ENCODE measurements at regions not wholly inside any gene's neighbourhood (a gene's known extent, or its start where the extent isn't known, plus 50 kb on each side); places are given as distances from the start of the nearest gene placed in this dataset.

- H3K27me3 ChIP-seq: no peaks in the 10 kb centered on the region
- ATAC-seq: no peak
- no peaks in the 10 kb centered on the region for H3K36me3 ChIP-seq (replicated peaks in 1 of 2; ENCODE audit: insufficient read depth in 1 of 2, low read depth in 2 of 2)
- TF ChIP-seq POLR2A (IDR thresholded peaks at IDR 0.05) (no peak), CTCF (IDR thresholded peaks at IDR 0.05) (no peak)
- H3K27ac ChIP-seq: no peak overlapping the region
- no peaks in the 10 kb centered on the region for H3K9me3 ChIP-seq
- no peak for DNase-seq
- intact Hi-C loops (cut with DNase I): no loop called here
- no peaks in the 10 kb centered on the region for H3K4me1 ChIP-seq
- H3K4me3 ChIP-seq: no peak overlapping the region
These were observed 452.3 kb downstream of the MID1IP1 start for GRCh38 chrX:39253551-39253950.

GRCh38 chrX:39258331-39258730, 457.1 kb downstream of the MID1IP1 start:
- intact Hi-C loops (cut with DNase I): no loop called here
- ATAC-seq (no peak), DNase-seq (no peak)
- Histone ChIP-seq H3K4me1 (no peaks in the 10 kb centered on the region), H3K27me3 (no peaks in the 10 kb centered on the region), H3K36me3 (replicated peaks in 1 of 2; ENCODE audit: insufficient read depth in 1 of 2, low read depth in 2 of 2) (no peaks in the 10 kb centered on the region), H3K9me3 (no peaks in the 10 kb centered on the region), H3K4me3 (no peak overlapping the region), H3K27ac (no peak overlapping the region)
- TF ChIP-seq POLR2A (IDR thresholded peaks at IDR 0.05): no peak
- WGBS, 2 donors: 60 to 67% methylated on average over 1 of the region's 1 CpG

GRCh38 chrX:39260965-39261364, 459.7 kb downstream of the MID1IP1 start:
- H3K36me3 ChIP-seq (replicated peaks in 1 of 2; ENCODE audit: insufficient read depth in 1 of 2, low read depth in 2 of 2): no peaks in the 10 kb centered on the region
- TF ChIP-seq POLR2A (IDR thresholded peaks at IDR 0.05): no peak
- no peak for TF ChIP-seq CTCF (IDR thresholded peaks at IDR 0.05)
- no peak overlapping the region for H3K27ac ChIP-seq
- H3K4me1 ChIP-seq: no peaks in the 10 kb centered on the region
- H3K9me3 ChIP-seq: no peaks in the 10 kb centered on the region
- intact Hi-C loops (cut with DNase I): no loop called here
- DNase-seq (no peak), ATAC-seq (no peak)
- no peaks in the 10 kb centered on the region for H3K27me3 ChIP-seq
- WGBS, 2 donors: 65 to 75% methylated on average over 3 of the region's 3 CpGs
- no peak overlapping the region for H3K4me3 ChIP-seq

GRCh38 chrX:39261446-39262147, 460.3 kb downstream of the MID1IP1 start:
- 47 to 77% methylated on average over 1 of the region's 1 CpG for WGBS, 2 donors
- no peaks in the 10 kb centered on the region for H3K9me3 ChIP-seq
- TF ChIP-seq POLR2A (IDR thresholded peaks at IDR 0.05) (no peak), CTCF (IDR thresholded peaks at IDR 0.05) (peak; percentile 16 to 51 (median 42))
- ATAC-seq (no peak), DNase-seq (peak in 1 of 4 donors; percentile 4)
- intact Hi-C loops (cut with DNase I): no loop called here
- H3K4me3 ChIP-seq: no peak overlapping the region
- no peaks in the 10 kb centered on the region for H3K27me3 ChIP-seq
- H3K4me1 ChIP-seq: no peaks in the 10 kb centered on the region
- H3K36me3 ChIP-seq (replicated peaks in 1 of 2; ENCODE audit: insufficient read depth in 1 of 2, low read depth in 2 of 2): no peaks in the 10 kb centered on the region
- H3K27ac ChIP-seq: no peak overlapping the region

GRCh38 chrX:39262641-39263040, 461.4 kb downstream of the MID1IP1 start:
- TF ChIP-seq CTCF (IDR thresholded peaks at IDR 0.05) (no peak), POLR2A (IDR thresholded peaks at IDR 0.05) (no peak)
- DNase-seq: no peak
- H3K9me3 ChIP-seq: no peaks in the 10 kb centered on the region
- H3K36me3 ChIP-seq (replicated peaks in 1 of 2; ENCODE audit: insufficient read depth in 1 of 2, low read depth in 2 of 2): no peaks in the 10 kb centered on the region
- intact Hi-C loops (cut with DNase I): no loop called here
- ATAC-seq: no peak
- no peak overlapping the region for H3K27ac ChIP-seq
- H3K4me1 ChIP-seq: no peaks in the 10 kb centered on the region
- WGBS, 2 donors: 66 to 72% methylated on average over 2 of the region's 2 CpGs
- H3K4me3 ChIP-seq: no peak overlapping the region
- no peaks in the 10 kb centered on the region for H3K27me3 ChIP-seq

All from body of pancreas (tissue), 4 donors.